ENCODE measurements at regions not wholly inside any gene's neighbourhood (a gene's known extent, or its start where the extent isn't known, plus 50 kb on each side); places are given as distances from the start of the nearest gene placed in this dataset.

DNA sequence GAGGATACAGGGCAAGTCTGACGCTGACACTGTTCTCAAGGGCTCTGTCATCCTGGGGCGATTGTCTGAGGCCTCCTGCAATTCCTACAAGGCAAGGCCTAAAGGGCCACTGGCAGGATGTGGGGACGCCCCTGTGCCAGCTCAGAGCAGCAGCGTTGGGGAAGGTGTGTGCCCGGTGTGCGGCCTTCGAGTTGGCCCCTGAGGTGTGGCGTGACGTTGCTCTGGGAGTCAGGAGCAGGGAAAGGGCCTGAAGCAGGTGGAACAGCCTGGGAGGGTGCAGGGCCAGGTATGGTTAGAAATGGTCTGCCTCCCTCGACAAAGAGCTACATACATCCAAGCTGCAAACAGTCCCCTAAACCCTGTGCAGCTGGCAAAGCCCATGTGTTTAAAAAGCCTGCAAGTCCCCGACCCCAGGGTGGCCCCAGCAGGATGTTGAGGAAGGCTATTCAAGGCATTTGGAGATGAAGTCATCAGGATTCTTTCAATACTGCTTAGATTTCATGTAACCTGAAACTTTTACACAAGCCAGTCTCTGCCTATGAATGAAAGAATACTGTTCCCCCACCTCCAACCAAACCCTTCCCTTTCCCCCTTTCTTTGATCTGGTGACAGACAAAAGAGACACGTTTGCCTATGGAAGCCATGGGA lies 142.5 kb upstream of the TNS3 start:
- Histone ChIP-seq H3K4me1 (ENCODE audit: control insufficient read depth, insufficient read depth, low read length, unreplicated experiment) (peaks cover 16% of the 10 kb centered on the region), H3K4me3 (ENCODE audit: low read depth, low read length) (no peak overlapping the region), H3K27ac (ENCODE audit: low read depth, low read length) (no peak overlapping the region)

DNA sequence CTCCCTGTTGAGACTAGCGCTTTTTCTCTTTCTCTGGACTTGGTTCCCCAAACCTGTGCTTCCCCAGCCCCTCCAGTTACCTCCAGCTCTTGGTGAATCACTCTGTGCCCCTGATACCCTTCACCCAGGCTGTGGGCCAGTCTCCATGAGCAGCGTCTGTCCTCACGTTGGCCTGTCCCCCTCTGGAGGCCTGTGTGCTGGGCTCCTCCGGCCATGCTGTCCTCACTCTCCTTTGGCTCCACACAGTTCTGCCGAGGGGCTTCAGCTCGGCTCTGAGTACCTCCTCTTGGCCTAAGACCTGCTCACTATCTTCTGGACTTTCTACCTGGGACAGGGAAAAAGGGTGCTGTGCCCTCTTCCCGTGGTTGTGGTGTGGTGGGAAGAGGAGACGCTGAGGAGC lies 140.2 kb upstream of the TNS3 start:
- H3K36me3 ChIP-seq (ENCODE audit: insufficient read depth, low read length), result no peaks in the 10 kb centered on the region
- H2AFZ ChIP-seq (ENCODE audit: low read length, unreplicated experiment), result no peak overlapping the region
- H3K79me2 ChIP-seq (ENCODE audit: control insufficient read depth, insufficient read depth, low read length, unreplicated experiment), result no peaks in the 10 kb centered on the region
- H3K4me3 ChIP-seq (ENCODE audit: low read depth, low read length), result no peak overlapping the region
- H3K27ac ChIP-seq (ENCODE audit: low read depth, low read length), result no peak overlapping the region
- H3K4me1 ChIP-seq (ENCODE audit: control insufficient read depth, insufficient read depth, low read length, unreplicated experiment), result peaks cover 16% of the 10 kb centered on the region
- no peaks in the 10 kb centered on the region for H3K27me3 ChIP-seq (ENCODE audit: insufficient read depth, low read length)

More for the DNA sequence above, 142.5 kb upstream of the TNS3 start:
- Histone ChIP-seq H3K36me3 (ENCODE audit: insufficient read depth, low read length) (no peaks in the 10 kb centered on the region), H2AFZ (ENCODE audit: low read length, unreplicated experiment) (no peak overlapping the region), H3K79me2 (ENCODE audit: control insufficient read depth, insufficient read depth, low read length, unreplicated experiment) (no peaks in the 10 kb centered on the region), H3K27me3 (ENCODE audit: insufficient read depth, low read length) (no peaks in the 10 kb centered on the region)

DNA sequence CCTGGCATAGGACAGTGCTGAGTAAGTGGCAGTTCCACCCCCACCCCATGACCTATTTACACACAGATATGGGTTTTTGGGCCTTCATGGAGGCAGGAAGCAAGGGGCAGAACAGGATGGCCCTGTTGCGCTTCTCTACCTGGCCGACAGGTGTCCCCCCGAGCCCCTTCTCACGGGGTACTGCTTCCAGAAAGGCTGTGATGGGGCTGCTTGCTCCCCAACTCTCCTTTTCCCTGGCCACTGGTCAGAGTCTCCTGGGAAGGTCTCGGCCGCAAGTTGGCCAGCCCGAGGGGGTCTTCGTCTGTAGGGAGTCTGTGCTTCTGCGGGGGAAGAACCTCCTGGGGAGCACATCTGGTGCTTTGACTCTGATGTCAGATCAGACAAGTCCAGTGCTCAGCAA lies 139.8 kb upstream of the TNS3 start:
- Histone ChIP-seq H3K4me1 (ENCODE audit: control insufficient read depth, insufficient read depth, low read length, unreplicated experiment) (peaks cover 16% of the 10 kb centered on the region), H3K4me3 (ENCODE audit: low read depth, low read length) (no peak overlapping the region), H3K79me2 (ENCODE audit: control insufficient read depth, insufficient read depth, low read length, unreplicated experiment) (no peaks in the 10 kb centered on the region), H3K27ac (ENCODE audit: low read depth, low read length) (no peak overlapping the region), H2AFZ (ENCODE audit: low read length, unreplicated experiment) (no peak overlapping the region), H3K36me3 (ENCODE audit: insufficient read depth, low read length) (no peaks in the 10 kb centered on the region), H3K27me3 (ENCODE audit: insufficient read depth, low read length) (no peaks in the 10 kb centered on the region)

DNA sequence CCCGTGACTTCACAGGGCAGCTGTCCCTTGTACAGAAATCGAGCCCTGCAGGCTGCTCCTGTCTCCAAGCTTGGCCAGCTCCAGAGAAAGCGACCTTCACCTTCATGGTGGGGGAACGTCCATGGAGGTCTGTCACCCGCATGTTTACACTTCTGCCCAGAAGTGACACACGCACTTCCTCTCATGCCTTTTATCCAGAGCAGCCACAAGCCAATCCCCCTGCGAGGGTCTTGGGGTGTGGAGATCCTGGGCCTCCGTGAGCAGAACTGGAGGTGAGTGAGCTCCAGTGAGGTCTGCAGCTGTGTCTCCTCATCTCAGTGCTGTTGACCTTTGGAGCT lies 139.0 kb upstream of the TNS3 start:
- no peaks in the 10 kb centered on the region for H3K36me3 ChIP-seq (ENCODE audit: insufficient read depth, low read length)
- no peaks in the 10 kb centered on the region for H3K27me3 ChIP-seq (ENCODE audit: insufficient read depth, low read length)
- peaks cover 16% of the 10 kb centered on the region for H3K4me1 ChIP-seq (ENCODE audit: control insufficient read depth, insufficient read depth, low read length, unreplicated experiment)
- H3K79me2 ChIP-seq (ENCODE audit: control insufficient read depth, insufficient read depth, low read length, unreplicated experiment), result no peaks in the 10 kb centered on the region
- H3K27ac ChIP-seq (ENCODE audit: low read depth, low read length), result no peak overlapping the region
- H3K4me3 ChIP-seq (ENCODE audit: low read depth, low read length), result no peak overlapping the region
- H2AFZ ChIP-seq (ENCODE audit: low read length, unreplicated experiment), result no peak overlapping the region

DNA sequence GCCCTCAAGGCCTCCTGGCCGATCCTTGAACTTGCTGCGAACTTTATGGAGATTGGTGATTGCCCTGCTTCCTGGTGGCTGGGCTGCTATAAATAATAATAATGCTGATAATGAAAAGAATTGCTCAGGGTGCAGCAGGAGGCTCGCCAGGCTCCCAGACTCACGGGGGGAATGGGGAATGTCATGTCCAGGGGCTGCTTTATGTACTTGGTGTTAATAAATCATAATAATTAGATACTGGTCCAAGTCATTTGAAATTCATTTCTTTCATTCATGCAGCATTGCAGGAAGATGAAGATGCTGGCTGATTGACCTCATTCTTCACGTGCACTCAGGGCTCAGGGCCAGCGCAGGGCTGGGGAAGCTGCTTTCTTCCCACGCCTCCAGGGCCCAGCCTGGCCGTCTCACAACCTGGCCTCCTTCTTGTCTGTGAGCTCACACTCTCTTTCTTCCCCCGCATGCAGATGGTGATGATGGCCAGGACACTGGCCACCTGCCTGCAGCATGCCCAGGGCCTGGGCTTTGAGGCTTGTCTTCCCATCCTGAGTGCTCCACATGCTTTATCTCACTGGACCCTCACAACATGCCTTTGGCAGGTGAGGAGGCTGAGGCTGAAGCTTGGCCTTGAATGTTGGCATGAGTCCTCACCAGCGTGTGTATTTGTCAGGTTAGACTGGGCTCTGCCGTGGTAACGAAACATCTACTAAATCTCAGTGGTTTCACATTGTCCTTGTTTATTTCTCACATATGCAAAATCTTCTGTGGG lies 138.4 kb upstream of the TNS3 start:
- Histone ChIP-seq H3K4me3 (ENCODE audit: low read depth, low read length) (no peak overlapping the region), H3K36me3 (ENCODE audit: insufficient read depth, low read length) (no peaks in the 10 kb centered on the region), H3K27me3 (ENCODE audit: insufficient read depth, low read length) (no peaks in the 10 kb centered on the region), H2AFZ (ENCODE audit: low read length, unreplicated experiment) (no peak overlapping the region), H3K79me2 (ENCODE audit: control insufficient read depth, insufficient read depth, low read length, unreplicated experiment) (no peaks in the 10 kb centered on the region), H3K27ac (ENCODE audit: low read depth, low read length) (no peak overlapping the region), H3K4me1 (ENCODE audit: control insufficient read depth, insufficient read depth, low read length, unreplicated experiment) (peaks cover 14% of the 10 kb centered on the region)

DNA sequence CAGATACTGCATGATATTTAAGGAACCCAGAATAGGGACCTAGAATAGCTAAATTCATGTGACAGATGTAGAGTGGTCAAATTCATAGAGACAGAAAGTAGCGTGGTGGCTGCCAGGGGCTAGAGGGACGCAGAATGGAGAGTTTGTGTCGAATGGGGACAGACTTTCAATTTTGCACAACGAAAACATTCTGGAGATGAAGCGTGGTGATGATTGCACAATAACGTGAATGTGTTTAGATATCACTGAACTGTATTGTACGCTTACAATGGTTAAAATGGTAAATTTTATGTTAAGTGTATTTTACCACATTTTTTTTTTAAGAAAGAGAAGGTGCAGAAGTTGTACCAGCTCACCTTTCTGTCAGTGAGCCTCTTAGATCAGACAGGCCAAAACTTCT lies 137.8 kb upstream of the TNS3 start:
- H3K79me2 ChIP-seq (ENCODE audit: control insufficient read depth, insufficient read depth, low read length, unreplicated experiment), result no peaks in the 10 kb centered on the region
- no peak overlapping the region for H3K4me3 ChIP-seq (ENCODE audit: low read depth, low read length)
- no peak overlapping the region for H2AFZ ChIP-seq (ENCODE audit: low read length, unreplicated experiment)
- no peaks in the 10 kb centered on the region for H3K27me3 ChIP-seq (ENCODE audit: insufficient read depth, low read length)
- peaks cover 8% of the 10 kb centered on the region for H3K4me1 ChIP-seq (ENCODE audit: control insufficient read depth, insufficient read depth, low read length, unreplicated experiment)
- H3K36me3 ChIP-seq (ENCODE audit: insufficient read depth, low read length), result no peaks in the 10 kb centered on the region
- H3K27ac ChIP-seq (ENCODE audit: low read depth, low read length), result no peak overlapping the region

DNA sequence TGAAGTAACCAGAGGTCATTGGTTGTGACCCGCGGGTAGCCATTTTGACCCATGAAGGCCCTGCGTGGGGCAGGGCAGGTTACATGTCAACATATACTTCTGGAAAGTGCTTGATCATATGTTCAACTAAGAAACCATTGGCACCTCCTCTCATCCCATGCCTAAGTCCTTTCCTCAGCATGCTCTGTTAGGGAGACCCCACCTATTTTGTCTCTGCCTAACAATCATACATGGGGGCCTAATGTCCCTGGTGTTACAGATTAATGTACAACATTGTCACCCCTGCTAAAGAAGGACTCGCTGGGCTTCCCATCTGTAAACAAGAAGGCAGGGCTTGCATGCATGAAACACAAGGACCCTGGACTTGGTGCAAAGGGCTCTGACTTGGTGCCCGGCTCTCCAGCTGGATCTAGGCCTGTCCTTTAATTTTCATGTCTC lies 133.7 kb upstream of the TNS3 start:
- Histone ChIP-seq H3K4me3 (ENCODE audit: low read depth, low read length) (no peak overlapping the region), H3K27ac (ENCODE audit: low read depth, low read length) (no peak overlapping the region)

DNA sequence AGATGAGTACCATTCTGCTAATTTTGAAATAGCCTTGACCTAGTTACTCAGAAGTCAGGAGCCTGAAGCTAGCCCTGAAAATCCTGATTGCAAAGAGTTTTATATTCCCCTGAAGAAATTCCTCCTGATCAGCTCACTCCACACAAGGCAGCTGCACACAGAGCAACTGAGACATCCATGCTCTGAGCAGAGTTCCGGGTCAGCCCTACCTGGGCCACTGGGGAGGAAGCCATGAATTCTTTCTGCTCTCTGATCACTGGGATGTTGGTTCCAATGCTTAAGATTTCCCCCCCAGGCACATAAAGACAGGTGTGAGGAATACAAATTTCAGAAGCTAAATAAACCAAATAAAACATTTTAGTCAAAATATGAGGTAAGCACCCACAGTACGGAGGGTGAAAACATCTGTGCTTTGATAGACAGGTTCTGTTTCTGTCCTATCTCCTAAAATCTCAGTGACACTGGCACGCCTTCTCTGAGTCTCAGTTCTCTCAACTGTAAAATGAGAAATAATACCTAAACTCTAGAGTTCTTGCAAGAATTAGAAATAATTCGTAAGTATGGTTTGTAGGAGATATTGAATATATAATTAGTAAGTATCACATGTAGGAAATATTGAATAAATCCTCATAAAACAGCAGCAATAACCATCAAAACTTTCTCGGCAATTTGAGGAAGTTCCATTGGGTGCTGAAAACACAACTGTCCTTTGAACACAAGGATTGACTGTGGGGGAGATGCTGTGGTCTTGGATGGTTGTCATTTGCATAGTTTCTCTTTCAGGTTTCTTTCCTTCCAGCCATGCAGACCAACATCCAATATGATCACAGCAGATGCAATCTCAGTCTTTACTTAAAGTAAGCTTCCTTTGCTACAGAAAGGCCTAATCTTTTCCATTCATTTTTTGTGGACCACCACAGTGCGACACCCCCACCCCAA lies 133.0 kb upstream of the TNS3 start:
- no peaks in the 10 kb centered on the region for H3K79me2 ChIP-seq (ENCODE audit: control insufficient read depth, insufficient read depth, low read length, unreplicated experiment)
- H2AFZ ChIP-seq (ENCODE audit: low read length, unreplicated experiment), result no peak overlapping the region
- no peaks in the 10 kb centered on the region for H3K36me3 ChIP-seq (ENCODE audit: insufficient read depth, low read length)
- no peak overlapping the region for H3K27ac ChIP-seq (ENCODE audit: low read depth, low read length)
- no peaks in the 10 kb centered on the region for H3K4me1 ChIP-seq (ENCODE audit: control insufficient read depth, insufficient read depth, low read length, unreplicated experiment)
- no peaks in the 10 kb centered on the region for H3K27me3 ChIP-seq (ENCODE audit: insufficient read depth, low read length)
- no peak overlapping the region for H3K4me3 ChIP-seq (ENCODE audit: low read depth, low read length)

More for the DNA sequence above, 133.7 kb upstream of the TNS3 start:
- Histone ChIP-seq H3K79me2 (ENCODE audit: control insufficient read depth, insufficient read depth, low read length, unreplicated experiment) (no peaks in the 10 kb centered on the region), H3K36me3 (ENCODE audit: insufficient read depth, low read length) (no peaks in the 10 kb centered on the region), H3K27me3 (ENCODE audit: insufficient read depth, low read length) (no peaks in the 10 kb centered on the region), H3K4me1 (ENCODE audit: control insufficient read depth, insufficient read depth, low read length, unreplicated experiment) (no peaks in the 10 kb centered on the region), H2AFZ (ENCODE audit: low read length, unreplicated experiment) (no peak overlapping the region)

DNA sequence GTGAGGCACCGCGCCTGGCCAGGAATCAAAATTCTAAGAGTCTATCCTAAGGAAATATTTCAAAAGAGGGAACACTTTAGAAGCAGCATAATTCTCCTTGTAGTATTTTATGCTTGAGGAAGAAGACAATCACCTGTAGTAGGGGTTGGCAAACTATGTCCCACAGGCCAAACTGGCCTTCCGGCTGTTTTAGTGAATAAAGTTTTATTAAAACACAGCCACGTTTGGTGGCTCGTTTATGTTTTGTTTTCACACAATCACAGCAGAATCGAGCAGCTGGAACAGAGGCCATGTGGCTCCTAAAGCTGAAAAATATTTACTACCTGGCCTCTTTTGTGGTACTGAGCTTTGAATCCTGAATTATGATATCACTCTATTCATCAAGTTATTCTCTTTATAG lies 131.7 kb upstream of the TNS3 start:
- Histone ChIP-seq H2AFZ (ENCODE audit: low read length, unreplicated experiment) (no peak overlapping the region), H3K27ac (ENCODE audit: low read depth, low read length) (no peak overlapping the region)

DNA sequence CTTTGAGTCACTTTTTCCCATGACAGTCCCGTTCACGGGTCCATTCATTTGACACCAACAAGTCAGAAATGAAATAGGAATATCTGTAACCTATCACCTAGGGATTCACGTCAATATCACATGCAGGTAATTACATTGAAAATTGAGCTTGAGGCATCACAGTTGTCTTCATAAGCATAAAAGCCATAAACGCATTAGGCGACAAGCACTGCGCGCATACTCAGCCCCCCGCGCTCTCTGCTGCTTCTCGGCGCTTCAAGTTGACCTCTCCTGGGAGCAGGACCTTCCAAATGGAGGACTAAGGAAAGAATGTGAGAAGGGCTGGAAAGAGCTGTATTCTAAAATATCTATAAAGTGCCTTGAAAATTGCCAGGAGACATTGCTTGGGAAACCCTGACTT lies 130.5 kb upstream of the TNS3 start:
- H3K4me3 ChIP-seq (ENCODE audit: low read depth, low read length), result no peak overlapping the region
- H3K79me2 ChIP-seq (ENCODE audit: control insufficient read depth, insufficient read depth, low read length, unreplicated experiment), result no peaks in the 10 kb centered on the region
- no peaks in the 10 kb centered on the region for H3K27me3 ChIP-seq (ENCODE audit: insufficient read depth, low read length)
- H3K4me1 ChIP-seq (ENCODE audit: control insufficient read depth, insufficient read depth, low read length, unreplicated experiment), result no peaks in the 10 kb centered on the region
- no peaks in the 10 kb centered on the region for H3K36me3 ChIP-seq (ENCODE audit: insufficient read depth, low read length)
- no peak overlapping the region for H2AFZ ChIP-seq (ENCODE audit: low read length, unreplicated experiment)
- H3K27ac ChIP-seq (ENCODE audit: low read depth, low read length), result no peak overlapping the region

More for the DNA sequence above, 131.7 kb upstream of the TNS3 start:
- H3K27me3 ChIP-seq (ENCODE audit: insufficient read depth, low read length), result no peaks in the 10 kb centered on the region
- no peaks in the 10 kb centered on the region for H3K36me3 ChIP-seq (ENCODE audit: insufficient read depth, low read length)
- H3K4me1 ChIP-seq (ENCODE audit: control insufficient read depth, insufficient read depth, low read length, unreplicated experiment), result no peaks in the 10 kb centered on the region
- H3K79me2 ChIP-seq (ENCODE audit: control insufficient read depth, insufficient read depth, low read length, unreplicated experiment), result no peaks in the 10 kb centered on the region
- no peak overlapping the region for H3K4me3 ChIP-seq (ENCODE audit: low read depth, low read length)

Data from ACC112 (cell line).